ENCODE measurements at regions not wholly inside any gene's neighbourhood (a gene's known extent, or its start where the extent isn't known, plus 50 kb on each side); places are given as distances from the start of the nearest gene placed in this dataset.

GRCh38 chr13:65907666-65908525 lies 1322.2 kb downstream of the PCDH9 start:
- Histone ChIP-seq H2AK5ac (ENCODE audit: insufficient read length, low read length) (no peak overlapping the region), H3K4me2 (ENCODE audit: insufficient read depth, insufficient read length, low read length) (no peak overlapping the region), H3K4me1 (ENCODE audit: insufficient read depth, low read length) (no peaks in the 10 kb centered on the region), H3K23me2 (ENCODE audit: insufficient read length, low read depth, low read length, poor library complexity, severe bottlenecking) (no peaks in the 10 kb centered on the region), H2BK20ac (ENCODE audit: low read depth, low read length, poor library complexity, severe bottlenecking) (no peak overlapping the region), H3K4ac (ENCODE audit: low read depth, low read length) (no peak overlapping the region), H3K56ac (ENCODE audit: insufficient read length, low read depth, low read length) (no peak overlapping the region), H2BK12ac (ENCODE audit: insufficient read length, low read depth, low read length) (no peak overlapping the region), H2AFZ (ENCODE audit: low read length) (no peak overlapping the region), H3K79me2 (ENCODE audit: insufficient read depth, low read length) (no peaks in the 10 kb centered on the region), H3K14ac (ENCODE audit: insufficient read depth, low read length) (no peak overlapping the region), H3K27me3 (ENCODE audit: insufficient read depth, low read length) (no peaks in the 10 kb centered on the region), H3K9me3 (ENCODE audit: control insufficient read depth, low read depth, low read length) (no peaks in the 10 kb centered on the region), H2BK15ac (ENCODE audit: low read depth, low read length) (no peak overlapping the region), H3K9ac (ENCODE audit: extremely low read depth, insufficient read length, low read length) (no peak overlapping the region), H2BK5ac (ENCODE audit: insufficient read length, low read length) (no peak overlapping the region), H3K23ac (ENCODE audit: insufficient read length, low read depth, low read length) (no peak overlapping the region), H3T11ph (ENCODE audit: low read length) (no peak overlapping the region), H4K8ac (replicated peaks; ENCODE audit: insufficient read length, low read depth, low read length) (no peak overlapping the region), H3K18ac (ENCODE audit: insufficient read length, low read depth, low read length) (no peak overlapping the region), H3K79me1 (ENCODE audit: insufficient read depth, low read depth, low read length, poor library complexity, severe bottlenecking) (no peaks in the 10 kb centered on the region), H2BK120ac (ENCODE audit: low read depth, low read length, poor library complexity, severe bottlenecking) (no peak overlapping the region), H3K27ac (ENCODE audit: insufficient read length, low read depth, low read length) (no peak overlapping the region), H4K91ac (ENCODE audit: insufficient read length, low read depth, low read length) (no peak overlapping the region), H4K20me1 (ENCODE audit: control insufficient read depth, insufficient read depth, insufficient read length) (no peaks in the 10 kb centered on the region), H4K5ac (ENCODE audit: insufficient read length, low read depth, low read length) (no peak overlapping the region)
- H3K27ac Mint-ChIP-seq, result no peak overlapping the region
- TF ChIP-seq CTCF (conservative IDR thresholded peaks at IDR 0.05), result no peak
- H3K36me3 Mint-ChIP-seq (ENCODE audit: insufficient read depth in 1 of 3, low read depth in 3 of 3), result no peaks in the 10 kb centered on the region; a peak in 2 of 7 replicates
- no peak for DNase-seq
- H3K4me3 Mint-ChIP-seq, result no peak overlapping the region
- H3K27me3 Mint-ChIP-seq (ENCODE audit: low read depth), result no peaks in the 10 kb centered on the region
- H3K9me3 Mint-ChIP-seq, result 0 out of 5 replicates have a peak, but pooled peaks cover 0 to 2% of the 10 kb centered on the region in 2 experiments
- WGBS (ENCODE audit: extremely low coverage, insufficient read length, low lambda C conversion rate), result no CpG with 5 or more reads among the region's 7 CpGs
- H3K4me1 Mint-ChIP-seq, result no peaks in the 10 kb centered on the region
